ENCODE measurements at regions not wholly inside any gene's neighbourhood (a gene's known extent, or its start where the extent isn't known, plus 50 kb on each side); places are given as distances from the start of the nearest gene placed in this dataset.

- DNase-seq = no peak
Observed at GRCh38 chr15:96756656-96757055, 426.2 kb downstream of the NR2F2 start.

- no peak for DNase-seq
Observed at GRCh38 chr15:96762566-96762965, 432.1 kb downstream of the NR2F2 start.

- no peak for DNase-seq
Observed at GRCh38 chr15:96764501-96764900, 434.0 kb downstream of the NR2F2 start.

- no peak for DNase-seq
Observed at GRCh38 chr15:96764946-96765345, 434.4 kb downstream of the NR2F2 start.

GRCh38 chr15:96766366-96766765 lies 435.9 kb downstream of the NR2F2 start:
- DNase-seq = no peak

GRCh38 chr15:96767703-96768434 lies 437.4 kb downstream of the NR2F2 start:
- no peak for DNase-seq

GRCh38 chr15:96768435-96768789 lies 437.9 kb downstream of the NR2F2 start:
- DNase-seq = no peak

GRCh38 chr15:96771035-96771434 lies 440.5 kb downstream of the NR2F2 start:
- DNase-seq = no peak

- no peak for DNase-seq
Observed at GRCh38 chr15:96774216-96774615, 443.7 kb downstream of the NR2F2 start.

- no peak for DNase-seq
Observed at GRCh38 chr15:96783746-96784145, 453.2 kb downstream of the NR2F2 start.

GRCh38 chr15:96790004-96790403 lies 459.5 kb downstream of the NR2F2 start:
- DNase-seq = no peak

GRCh38 chr15:96792216-96792615 lies 461.7 kb downstream of the NR2F2 start:
- DNase-seq = no peak

- DNase-seq = no peak
Observed at GRCh38 chr15:96796841-96797240, 466.3 kb downstream of the NR2F2 start.

- no peak for DNase-seq
Observed at GRCh38 chr15:96801576-96802150, 471.2 kb downstream of the NR2F2 start.

- DNase-seq = no peak
Observed at GRCh38 chr15:96802611-96803255, 472.2 kb downstream of the NR2F2 start.

- DNase-seq = no peak
Observed at GRCh38 chr15:96804754-96805153, 474.3 kb downstream of the NR2F2 start.

- DNase-seq = no peak
Observed at GRCh38 chr15:96807361-96807760, 476.9 kb downstream of the NR2F2 start.

- no peak for DNase-seq
Observed at GRCh38 chr15:96817900-96818299, 487.4 kb downstream of the NR2F2 start.

- no peak for DNase-seq
Observed at GRCh38 chr15:96818861-96819260, 488.4 kb downstream of the NR2F2 start.

- DNase-seq = no peak
Observed at GRCh38 chr15:96827981-96828380, 497.5 kb downstream of the NR2F2 start.

GRCh38 chr15:96837241-96837970 lies 506.9 kb downstream of the NR2F2 start:
- no peak for DNase-seq

- DNase-seq = no peak
Observed at GRCh38 chr15:96838081-96838480, 507.6 kb downstream of the NR2F2 start.

- DNase-seq = no peak
Observed at GRCh38 chr15:96849271-96849900, 518.9 kb downstream of the NR2F2 start.

Measured in NCI-H1436 (cell line).